Activated naive CD4-positive, alpha-beta T cell treated with anti-CD3 and anti-CD28 coated beads, Interleukin-2, amount 50 U/mL, for 16 hours (primary cell): ENCODE measurements at regions not wholly inside any gene's neighbourhood (a gene's known extent, or its start where the extent isn't known, plus 50 kb on each side); places are given as distances from the start of the nearest gene placed in this dataset.

Experiments used
- DNase-seq: peaks from one replicate; pipeline ENCODE4 v3.0.0-alpha.2; 2020

GRCh38 chr6:1257778-1258177 is 54.1 kb upstream of the FOXQ1 start:
- no peak for DNase-seq

- no peak for DNase-seq
Measured at GRCh38 chr6:1256435-1257008, 55.4 kb upstream of the FOXQ1 start.

GRCh38 chr6:1255636-1256365 is 56.1 kb upstream of the FOXQ1 start:
- DNase-seq = no peak

GRCh38 chr6:1254326-1254725 is 57.6 kb upstream of the FOXQ1 start:
- DNase-seq = no peak

GRCh38 chr6:1253816-1254215 is 58.1 kb upstream of the FOXQ1 start:
- DNase-seq = no peak

GRCh38 chr6:1251198-1252155 is 60.4 kb upstream of the FOXQ1 start:
- no peak for DNase-seq

GRCh38 chr6:1250489-1251197 is 61.3 kb upstream of the FOXQ1 start:
- no peak for DNase-seq

GRCh38 chr6:1247894-1248293 is 64.0 kb upstream of the FOXQ1 start:
- no peak for DNase-seq

- no peak for DNase-seq
Measured at GRCh38 chr6:1247056-1247455, 64.8 kb upstream of the FOXQ1 start.

GRCh38 chr6:1244941-1245340 is 67.0 kb upstream of the FOXQ1 start:
- DNase-seq = no peak

- no peak for DNase-seq
Measured at GRCh38 chr6:1244278-1244677, 67.6 kb upstream of the FOXQ1 start.

GRCh38 chr6:1242446-1242845 is 69.5 kb upstream of the FOXQ1 start:
- DNase-seq = no peak

GRCh38 chr6:1242021-1242420 is 69.9 kb upstream of the FOXQ1 start:
- no peak for DNase-seq

- DNase-seq = no peak
Measured at GRCh38 chr6:1240766-1241318, 71.1 kb upstream of the FOXQ1 start.

- DNase-seq = no peak
Measured at GRCh38 chr6:1239805-1240204, 72.1 kb upstream of the FOXQ1 start.

- DNase-seq = no peak
Measured at GRCh38 chr6:1238040-1238439, 73.9 kb upstream of the FOXQ1 start.

GRCh38 chr6:1237636-1238035 is 74.3 kb upstream of the FOXQ1 start:
- DNase-seq = no peak

GRCh38 chr6:1235825-1236224 is 76.1 kb upstream of the FOXQ1 start:
- no peak for DNase-seq

- no peak for DNase-seq
Measured at GRCh38 chr6:1233924-1234323, 78.0 kb upstream of the FOXQ1 start.

- DNase-seq = no peak
Measured at GRCh38 chr6:1232578-1232977, 79.3 kb upstream of the FOXQ1 start.

GRCh38 chr6:1231941-1232340 is 80.0 kb upstream of the FOXQ1 start:
- DNase-seq = no peak

GRCh38 chr6:1230689-1231605 is 81.0 kb upstream of the FOXQ1 start:
- DNase-seq = no peak
